ENCODE measurements at regions not wholly inside any gene's neighbourhood (a gene's known extent, or its start where the extent isn't known, plus 50 kb on each side); places are given as distances from the start of the nearest gene placed in this dataset.
A peak's percentile ranks its signal among the peaks of the same experiment; 100 is the strongest.
"Not testable (repeated sequence)": the region's sequence is repeated elsewhere in the genome, so short reads cannot be mapped to it uniquely, and the experiment has no call there.

GRCh38 chr17:33952425-33952824, 302.7 kb upstream of the CCL2 start:
- no peak for DNase-seq

DNA sequence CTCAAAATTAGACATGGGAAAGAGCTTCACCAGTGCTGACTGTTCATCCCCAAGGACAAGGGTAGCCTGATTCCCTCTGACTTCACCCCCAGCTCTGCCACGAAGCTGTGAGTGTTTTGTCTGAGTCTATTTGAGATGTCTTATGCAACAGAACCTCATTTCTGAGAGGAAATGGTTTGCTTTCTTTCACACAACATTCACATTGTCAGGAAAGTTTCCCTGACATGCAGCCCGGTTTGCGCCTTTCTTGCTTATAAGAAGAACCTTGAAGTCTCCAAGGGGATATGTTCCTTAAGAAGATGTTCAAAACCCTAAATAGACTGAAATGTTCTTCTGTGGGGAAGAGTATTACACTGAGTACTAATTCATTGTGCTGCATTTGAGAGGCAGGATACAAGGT, 300.5 kb upstream of the CCL2 start:
- no peak for DNase-seq

- no peak for DNase-seq
Measured at GRCh38 chr17:33955461-33955860, 299.6 kb upstream of the CCL2 start.

- DNase-seq = not testable (repeated sequence)
Measured at GRCh38 chr17:33959098-33959497, 296.0 kb upstream of the CCL2 start.

GRCh38 chr17:33962857-33963655, 292.0 kb upstream of the CCL2 start:
- no peak for DNase-seq

- DNase-seq = peak; percentile 83
Measured at GRCh38 chr17:33964344-33964979, 290.6 kb upstream of the CCL2 start.

- no peak for DNase-seq
Measured at GRCh38 chr17:33966410-33967059, 288.6 kb upstream of the CCL2 start.

DNA sequence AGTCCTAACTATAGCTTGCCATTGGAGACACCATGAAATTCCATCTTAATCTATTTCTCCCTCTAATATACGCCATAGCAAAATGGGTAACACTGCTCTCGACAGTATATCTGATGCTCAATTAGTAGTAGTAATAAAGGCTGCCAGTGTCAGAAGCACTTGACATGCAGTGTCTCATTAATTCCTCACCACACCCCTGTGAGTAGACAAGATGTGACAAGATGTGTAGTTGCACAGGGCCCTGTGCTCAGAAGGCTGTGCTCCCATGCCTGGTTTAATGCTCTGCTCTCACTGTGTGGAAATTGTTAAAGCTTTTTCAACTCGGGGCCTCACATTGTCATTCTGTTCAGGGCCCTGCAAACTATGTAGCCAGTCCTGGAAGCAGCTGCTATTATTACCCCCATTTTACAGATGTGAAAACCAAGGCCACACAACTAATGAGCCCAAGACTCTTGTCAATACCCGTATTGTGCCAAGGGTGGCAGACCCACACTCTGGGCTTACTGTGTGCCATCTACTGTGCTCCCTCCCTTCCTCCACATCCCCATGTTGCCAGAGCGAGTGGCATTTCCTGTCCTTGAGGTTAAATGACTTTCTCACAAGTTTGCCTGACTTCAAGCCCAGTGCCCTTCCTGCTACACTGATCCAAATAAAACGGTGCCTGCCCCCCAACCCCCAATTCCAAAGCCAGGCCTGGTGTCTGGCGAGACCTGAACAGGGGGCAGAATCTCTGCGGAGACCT, 287.3 kb upstream of the CCL2 start:
- no peak for DNase-seq

GRCh38 chr17:33968350-33969044, 286.6 kb upstream of the CCL2 start:
- DNase-seq = peak; percentile 62

DNA sequence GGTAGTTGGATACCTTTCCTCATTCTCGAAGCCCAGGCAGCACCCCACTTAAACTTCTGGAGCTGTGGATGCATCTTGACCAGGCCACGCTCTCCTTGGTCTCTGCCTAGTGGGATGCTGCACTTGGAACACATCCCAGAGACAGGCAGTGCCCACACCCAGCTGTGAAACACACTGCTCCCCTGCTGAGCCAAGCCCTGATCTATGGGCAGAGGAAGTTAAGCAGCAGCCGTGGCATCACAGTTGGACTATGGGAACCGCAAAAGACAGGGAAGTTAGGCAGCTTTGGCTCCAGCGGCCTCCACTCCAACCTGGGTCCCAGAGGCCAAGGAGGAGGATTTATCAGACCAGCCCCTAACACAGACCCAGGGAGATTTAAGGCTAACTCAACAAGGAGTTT, 284.8 kb upstream of the CCL2 start:
- no peak for DNase-seq

DNA sequence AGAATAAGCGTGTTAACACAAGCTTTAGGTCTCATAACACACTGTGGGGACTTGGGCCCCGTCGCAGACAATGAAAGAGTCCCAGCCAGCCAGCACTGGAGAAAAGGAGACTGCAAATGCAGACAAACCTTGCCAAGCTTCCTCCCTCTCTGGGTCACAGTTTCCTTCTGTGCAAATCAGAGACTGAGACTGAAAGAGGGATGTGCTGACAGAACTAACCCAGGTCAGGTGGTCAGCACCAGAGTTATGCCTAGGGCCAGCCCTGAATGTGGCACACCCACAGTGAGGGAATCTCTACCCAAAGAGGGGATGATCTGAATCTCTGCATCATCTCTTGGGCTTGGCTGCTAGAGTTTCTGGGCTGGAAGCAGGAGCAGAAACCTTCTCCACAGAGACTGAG, 282.3 kb upstream of the CCL2 start:
- DNase-seq = no peak

DNA sequence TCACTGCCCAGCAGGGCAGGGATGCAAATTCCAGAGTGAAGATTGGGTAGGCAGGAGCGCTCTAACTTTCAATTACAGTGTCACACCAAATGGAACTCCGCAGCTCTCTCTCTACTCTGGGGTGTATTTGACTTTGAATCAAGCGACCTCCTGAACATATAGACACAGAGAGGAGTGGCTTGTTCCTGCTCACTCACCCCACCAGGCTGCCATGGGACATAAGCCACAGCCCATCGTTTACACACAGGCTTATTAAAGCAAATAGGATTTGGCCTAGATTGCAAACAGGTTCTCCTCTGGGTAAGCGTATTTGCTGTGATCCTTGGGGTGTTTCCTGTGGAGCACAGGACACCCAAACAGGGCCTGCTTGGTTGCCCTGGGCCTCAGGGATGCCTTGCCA, 281.6 kb upstream of the CCL2 start:
- peak; percentile 53 for DNase-seq

DNA sequence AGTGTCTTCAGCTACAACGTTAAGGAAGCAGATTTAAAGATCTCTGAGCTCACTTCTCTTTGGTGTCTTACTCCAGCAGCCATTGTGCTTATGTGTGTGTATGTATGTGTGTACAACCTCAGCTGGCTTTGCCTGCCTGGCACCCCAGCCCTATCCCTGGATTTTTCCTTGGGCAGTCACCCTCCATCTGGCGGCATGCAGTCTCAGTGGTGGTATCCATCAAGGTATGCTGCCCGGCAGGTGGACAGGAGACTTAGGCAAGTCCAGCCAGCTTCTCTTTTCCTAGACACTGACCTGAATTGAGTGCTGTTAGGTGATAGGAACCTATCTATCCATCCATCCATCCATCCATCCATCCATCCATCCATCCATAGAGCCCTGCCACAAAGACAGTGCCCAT, 280.8 kb upstream of the CCL2 start:
- DNase-seq = no peak

DNA sequence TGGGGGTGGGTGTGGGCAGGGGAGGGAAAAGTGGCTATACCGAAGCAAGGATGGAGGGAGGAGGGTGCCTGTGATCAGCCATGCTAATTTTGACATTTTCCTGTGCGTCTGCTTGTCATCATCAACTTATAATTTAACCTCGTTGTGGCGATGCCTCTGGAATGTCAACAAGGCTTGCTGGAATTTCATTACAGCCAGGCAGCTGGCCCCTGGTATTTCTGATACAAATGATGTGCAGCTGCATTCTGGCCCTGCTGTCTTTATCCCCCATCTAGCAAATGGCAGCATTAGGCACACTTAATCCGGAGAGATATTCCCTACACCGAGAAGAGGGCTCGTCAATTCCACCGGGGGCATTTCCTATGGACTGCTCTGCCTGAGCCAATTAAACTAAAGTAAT, 278.3 kb upstream of the CCL2 start:
- DNase-seq = no peak

GRCh38 chr17:33977729-33978514, 277.2 kb upstream of the CCL2 start:
- DNase-seq = no peak

DNA sequence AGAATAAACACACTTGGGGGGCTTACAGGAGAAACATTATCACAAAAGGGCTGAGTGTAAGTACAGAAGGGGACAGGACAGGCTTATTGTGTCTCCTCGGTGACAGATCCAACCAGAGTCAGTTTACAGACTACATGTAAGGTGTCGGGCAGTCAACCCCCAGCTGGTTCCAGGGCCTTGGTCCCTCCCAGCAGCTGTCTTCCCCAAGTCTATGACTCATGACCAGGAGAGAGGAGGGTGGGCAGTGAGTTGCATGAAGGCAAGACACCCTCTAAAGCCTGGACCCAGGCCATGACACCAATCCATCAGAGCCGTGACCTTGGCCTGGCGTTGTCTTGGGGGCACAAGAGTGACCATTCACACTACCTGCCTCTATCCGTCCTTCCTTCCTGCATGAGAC, 276.2 kb upstream of the CCL2 start:
- no peak for DNase-seq

DNA sequence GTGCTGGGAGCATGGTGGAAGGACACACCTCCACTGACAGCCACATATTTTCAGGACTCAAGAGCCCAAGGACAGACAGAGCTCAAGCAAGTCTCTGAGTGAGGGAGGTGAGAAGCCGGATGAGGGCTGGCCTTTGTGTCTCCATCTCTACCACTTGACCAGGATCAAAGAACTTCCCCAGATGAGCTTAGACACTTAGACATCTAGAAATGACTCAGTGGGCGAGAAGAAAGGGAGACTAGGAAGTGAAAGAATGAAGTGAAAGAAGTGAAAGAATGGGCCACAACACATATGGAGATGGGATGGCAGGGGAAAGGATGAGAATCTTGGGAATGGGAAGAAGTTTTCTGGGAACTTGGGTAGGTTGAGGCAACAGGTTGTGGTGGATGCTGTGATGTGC, 274.9 kb upstream of the CCL2 start:
- no peak for DNase-seq

- DNase-seq = peak; percentile 93
Measured at GRCh38 chr17:33981711-33982601, 273.1 kb upstream of the CCL2 start.

DNA sequence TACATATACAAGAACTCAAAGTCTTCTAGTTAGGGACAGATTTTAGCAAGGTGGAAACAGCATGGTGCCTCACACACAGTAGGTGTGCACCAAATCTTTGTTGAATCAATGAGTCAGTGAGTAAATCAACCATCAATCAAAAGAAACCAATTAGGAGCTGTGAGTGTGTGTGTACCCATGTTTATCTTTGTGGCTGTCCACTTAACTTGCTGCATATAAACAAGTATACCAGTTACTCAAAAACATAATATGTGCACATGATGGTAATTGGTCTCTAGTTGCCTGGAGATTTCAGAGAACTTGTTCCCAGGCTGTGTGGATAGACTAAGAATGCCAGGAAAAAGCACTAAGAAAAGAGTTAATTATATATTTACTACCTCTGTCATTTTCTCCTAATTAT, 272.2 kb upstream of the CCL2 start:
- peak; percentile 60 for DNase-seq

- DNase-seq = peak; percentile 13
Measured at GRCh38 chr17:33983824-33984574, 271.1 kb upstream of the CCL2 start.

Data from DMS153 (cell line).